Uterus (tissue), 2 donors: ENCODE measurements at regions not wholly inside any gene's neighbourhood (a gene's known extent, or its start where the extent isn't known, plus 50 kb on each side); places are given as distances from the start of the nearest gene placed in this dataset.

ENCODE experiments used
- CTCF ChIP-seq, 4 experiments: fragments of 200-600 bp in 2 of 4; fragments of 450-650 bp in 2 of 4; sonication (generic) in 2 of 4; IDR thresholded peaks; one replicate each; pipeline ENCODE4 v1.5.1; 2016 to 2019; ENCODE audit warnings: antibody characterized with exemption in 4 of 4, mild to moderate bottlenecking in 2 of 4, moderate library complexity in 1 of 4
- POLR2A ChIP-seq, 2 donors: fragments of 450-650 bp; IDR thresholded peaks; one replicate each; pipeline ENCODE4 v1.6.1; 2016; ENCODE audit warnings: antibody characterized with exemption in 2 of 2, mild to moderate bottlenecking in 1 of 2, moderate library complexity in 1 of 2

GRCh38 chr16:73503093-73503492 is 455.2 kb upstream of the ZFHX3 start:
- no peak for TF ChIP-seq CTCF (IDR thresholded peaks at IDR 0.05)
- TF ChIP-seq POLR2A (IDR thresholded peaks at IDR 0.05) = no peak
